Dendritic cell treated with granulocyte-macrophage colony-stimulating factor and Interleukin-4, amounts not matched to agents 40 ng/mL and 50 ng/mL, for 4 days (primary cell): ENCODE measurements at regions not wholly inside any gene's neighbourhood (a gene's known extent, or its start where the extent isn't known, plus 50 kb on each side); places are given as distances from the start of the nearest gene placed in this dataset.
"Not testable (repeated sequence)": the region's sequence is repeated elsewhere in the genome, so short reads cannot be mapped to it uniquely, and the experiment has no call there.

Experiments used
- H3K27ac Mint-ChIP-seq: one replicate; pipeline ENCODE4 v1.8.0; 2022; ENCODE audit warnings: mild to moderate bottlenecking, mixed read lengths
- H3K27me3 Mint-ChIP-seq: one replicate; pipeline ENCODE4 v1.8.0; 2022; ENCODE audit warnings: mild to moderate bottlenecking, mixed read lengths
- H3K36me3 Mint-ChIP-seq: one replicate; pipeline ENCODE4 v1.8.0; 2022; ENCODE audit warnings: low read depth, mixed read lengths
- H3K4me1 Mint-ChIP-seq: one replicate; pipeline ENCODE4 v1.8.0; 2022; ENCODE audit warnings: low read depth, mixed read lengths
- H3K4me3 Mint-ChIP-seq: one replicate; pipeline ENCODE4 v1.8.0; 2022; ENCODE audit warnings: mild to moderate bottlenecking, moderate library complexity, mixed read lengths
- H3K9me3 Mint-ChIP-seq: one replicate; pipeline ENCODE4 v1.8.0; 2022; ENCODE audit warnings: mixed read lengths
- intact Hi-C: fragments of 100-400 bp; cut with micrococcal nuclease; formaldehyde crosslinking; loops from one replicate; pipeline ENCODE4 v1.15.0; 2022

DNA sequence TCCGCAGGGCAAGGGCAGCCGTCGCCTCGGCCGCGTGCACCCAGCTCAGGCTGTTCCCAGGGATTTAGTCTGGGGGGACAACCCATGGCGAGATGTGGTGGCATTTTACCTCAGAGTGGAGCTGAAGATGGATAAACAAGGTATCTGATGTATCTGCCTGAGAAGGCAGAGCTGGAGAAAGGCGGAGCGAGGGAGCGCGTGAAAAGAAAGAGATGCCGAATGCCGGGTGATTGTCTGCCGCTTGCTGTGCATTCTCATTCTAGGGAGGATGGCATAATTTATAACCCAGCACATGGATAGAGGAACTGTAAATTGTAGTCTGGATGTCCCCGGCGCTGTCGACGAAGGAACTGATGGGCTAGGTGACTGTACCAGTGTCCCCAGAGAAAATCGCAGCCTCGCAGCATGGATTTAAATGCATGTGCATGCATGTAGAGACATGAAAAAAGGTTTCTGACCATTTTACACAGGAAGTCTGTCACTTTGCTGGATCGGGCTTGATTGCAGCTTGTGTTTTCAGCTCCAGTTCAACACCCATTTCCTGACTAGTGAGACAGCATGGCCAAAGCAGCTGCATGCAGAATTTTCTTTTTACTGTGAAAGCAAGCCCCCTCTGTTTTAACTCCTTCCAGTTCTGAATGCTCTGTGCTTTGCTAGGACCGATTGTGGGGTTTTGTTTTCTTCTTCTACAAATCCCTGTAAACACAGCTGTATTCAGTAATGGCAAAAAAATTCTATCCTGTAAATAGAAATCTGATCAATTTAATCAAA is 149.7 kb downstream of the PRL start:
- peaks cover 12% of the 10 kb centered on the region for H3K27me3 Mint-ChIP-seq
- intact Hi-C loops, result no loop called here
- peaks cover 12% of the 10 kb centered on the region for H3K4me1 Mint-ChIP-seq
- no peak overlapping the region for H3K27ac Mint-ChIP-seq
- no peaks in the 10 kb centered on the region for H3K36me3 Mint-ChIP-seq
- H3K9me3 Mint-ChIP-seq, result no peaks in the 10 kb centered on the region
- H3K4me3 Mint-ChIP-seq, result no peak overlapping the region

DNA sequence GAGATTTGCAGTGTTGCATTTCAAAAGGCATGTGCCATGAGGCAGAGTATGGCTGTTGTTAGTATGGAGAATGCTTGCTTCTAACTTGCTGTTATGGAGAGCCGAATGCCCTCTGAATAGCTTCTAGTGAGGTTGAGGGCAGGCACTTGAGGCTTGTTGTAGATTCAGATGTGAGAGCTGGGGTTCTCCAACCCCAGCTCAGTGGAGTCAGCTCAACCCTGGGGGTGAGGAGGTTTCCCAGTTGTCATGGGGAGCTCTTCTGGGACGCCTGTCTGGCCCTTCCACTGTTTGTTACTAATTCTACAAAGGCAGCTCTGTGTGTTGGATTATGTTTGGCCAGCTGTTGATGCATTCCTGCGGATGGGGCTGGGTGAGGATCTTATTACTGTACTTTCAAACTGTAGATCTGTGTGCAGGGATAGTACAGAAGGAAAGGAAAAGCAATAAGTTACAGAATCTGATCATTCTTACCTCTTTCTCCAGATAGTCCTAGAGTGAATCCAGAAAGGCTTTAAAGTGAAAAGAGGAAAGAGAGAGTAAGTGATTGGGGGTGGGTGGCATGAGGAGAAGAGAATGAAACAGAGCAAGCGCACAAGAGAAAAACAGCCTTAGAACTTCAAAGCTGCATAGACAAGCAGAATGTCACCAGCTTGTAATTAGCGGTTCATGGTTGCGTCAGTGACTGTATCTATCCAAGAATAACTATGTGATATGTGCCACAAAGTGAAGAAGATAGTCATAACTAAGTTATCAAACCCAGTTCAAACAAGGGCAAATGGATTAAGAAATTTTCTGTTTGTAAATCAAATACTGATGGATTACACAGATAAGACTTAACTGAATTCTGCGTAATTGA is 148.7 kb downstream of the PRL start:
- intact Hi-C loops, result no loop called here
- H3K27ac Mint-ChIP-seq, result no peak overlapping the region
- peaks cover 12% of the 10 kb centered on the region for H3K4me1 Mint-ChIP-seq
- H3K9me3 Mint-ChIP-seq, result no peaks in the 10 kb centered on the region
- H3K36me3 Mint-ChIP-seq, result no peaks in the 10 kb centered on the region
- peaks cover 12% of the 10 kb centered on the region for H3K27me3 Mint-ChIP-seq
- no peak overlapping the region for H3K4me3 Mint-ChIP-seq

DNA sequence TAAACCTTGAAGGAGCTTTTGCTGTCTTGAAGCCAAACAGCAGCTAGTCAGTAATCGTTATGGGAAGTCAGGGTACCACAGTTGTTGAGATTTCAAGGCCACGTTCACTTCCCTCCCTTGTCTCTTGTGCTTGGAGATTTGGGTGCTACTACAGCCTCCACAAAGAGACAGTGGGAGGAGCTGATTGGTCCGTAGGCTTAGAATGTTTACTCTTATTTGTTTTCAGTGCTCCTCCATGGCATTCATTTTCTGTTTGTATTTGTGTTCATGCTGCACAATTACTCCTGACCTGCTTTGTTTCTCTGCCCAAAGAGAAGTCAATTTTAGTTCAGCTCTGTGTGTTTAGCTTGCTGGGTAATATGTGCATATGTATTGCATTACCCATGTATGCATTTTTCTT is 147.7 kb downstream of the PRL start:
- Mint-ChIP-seq H3K4me3 (no peak overlapping the region), H3K27ac (no peak overlapping the region), H3K36me3 (no peaks in the 10 kb centered on the region), H3K9me3 (no peaks in the 10 kb centered on the region), H3K27me3 (peaks cover 12% of the 10 kb centered on the region), H3K4me1 (peaks cover 18% of the 10 kb centered on the region)
- intact Hi-C loops, result no loop called here

DNA sequence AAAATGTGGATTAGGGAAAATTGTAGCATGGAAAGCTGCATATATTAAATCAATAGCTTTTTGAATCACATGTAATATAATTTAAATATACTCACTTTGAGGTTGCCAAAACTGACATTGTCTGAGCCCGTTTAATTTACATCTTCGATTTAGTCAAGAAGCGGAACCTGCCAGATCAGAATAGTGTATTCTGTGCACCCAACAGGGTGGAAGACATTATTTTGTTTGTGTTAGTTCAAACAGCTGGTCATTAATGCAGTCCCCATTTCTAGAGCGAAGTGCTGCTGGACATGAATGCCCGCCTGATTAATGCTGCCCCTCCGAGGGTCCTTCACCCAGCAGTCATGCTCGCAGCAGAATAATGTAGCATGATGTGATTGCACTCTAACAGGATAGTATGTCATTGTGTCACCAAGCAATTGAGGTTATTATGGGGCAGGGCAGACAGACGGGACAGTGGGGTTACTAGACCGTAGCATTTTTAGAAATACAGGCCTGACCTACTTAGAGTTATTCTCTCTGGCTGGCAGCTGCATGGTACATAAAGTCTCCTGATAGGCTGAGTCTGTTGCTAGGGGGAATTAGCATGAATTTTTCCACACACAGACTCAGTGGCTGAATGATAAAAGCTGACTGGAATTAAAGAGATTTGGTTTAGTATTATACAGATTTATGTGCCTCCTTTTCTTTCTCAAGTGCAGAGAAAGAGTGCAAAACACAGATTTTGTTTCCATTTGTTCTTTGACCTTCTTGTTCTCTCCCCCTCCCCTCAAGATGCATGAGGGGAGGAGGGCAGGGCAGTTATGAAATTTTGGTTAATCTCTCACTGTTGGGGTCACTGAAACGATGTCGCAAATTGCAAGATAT is 147.1 kb downstream of the PRL start:
- no peaks in the 10 kb centered on the region for H3K9me3 Mint-ChIP-seq
- H3K27me3 Mint-ChIP-seq, result peaks cover 10% of the 10 kb centered on the region
- H3K36me3 Mint-ChIP-seq, result no peaks in the 10 kb centered on the region
- H3K4me1 Mint-ChIP-seq, result peaks cover 21% of the 10 kb centered on the region
- intact Hi-C loops, result no loop called here
- no peak overlapping the region for H3K4me3 Mint-ChIP-seq
- H3K27ac Mint-ChIP-seq, result no peak overlapping the region

DNA sequence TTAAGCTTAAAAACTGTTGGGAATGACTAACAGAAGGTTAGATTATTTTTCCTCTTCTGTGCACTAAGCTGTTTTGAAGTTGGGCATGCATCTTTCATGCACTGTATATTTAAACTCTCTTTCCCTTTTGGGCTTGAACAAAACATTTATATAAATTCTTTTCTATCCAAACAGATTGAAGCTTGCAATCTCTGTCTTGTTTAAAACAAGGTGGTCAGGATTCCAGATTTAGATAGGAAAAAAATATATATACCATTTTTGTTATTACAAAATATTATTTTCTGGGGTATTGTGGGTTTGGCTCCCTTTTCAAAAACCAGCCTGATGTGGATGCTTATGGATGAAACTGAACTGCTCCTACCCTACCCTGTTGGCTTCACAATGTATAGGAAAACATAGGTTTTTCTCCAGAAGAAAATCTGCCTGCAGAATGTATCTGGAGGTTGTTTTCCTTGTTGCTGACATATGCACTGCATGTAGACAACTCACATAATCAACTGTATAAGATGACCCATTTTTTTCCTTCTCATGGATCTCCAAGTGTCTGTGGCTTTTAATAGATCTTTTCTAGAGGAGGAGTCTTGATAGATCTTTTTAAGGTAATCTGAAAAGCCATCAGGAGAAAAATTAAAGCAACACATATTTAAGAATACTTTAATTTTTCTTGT is 146.3 kb downstream of the PRL start:
- Mint-ChIP-seq H3K36me3 (no peaks in the 10 kb centered on the region), H3K4me1 (peaks cover 21% of the 10 kb centered on the region), H3K4me3 (no peak overlapping the region), H3K27ac (no peak overlapping the region), H3K9me3 (no peaks in the 10 kb centered on the region), H3K27me3 (peaks cover 9% of the 10 kb centered on the region)
- intact Hi-C loops, result no loop called here

DNA sequence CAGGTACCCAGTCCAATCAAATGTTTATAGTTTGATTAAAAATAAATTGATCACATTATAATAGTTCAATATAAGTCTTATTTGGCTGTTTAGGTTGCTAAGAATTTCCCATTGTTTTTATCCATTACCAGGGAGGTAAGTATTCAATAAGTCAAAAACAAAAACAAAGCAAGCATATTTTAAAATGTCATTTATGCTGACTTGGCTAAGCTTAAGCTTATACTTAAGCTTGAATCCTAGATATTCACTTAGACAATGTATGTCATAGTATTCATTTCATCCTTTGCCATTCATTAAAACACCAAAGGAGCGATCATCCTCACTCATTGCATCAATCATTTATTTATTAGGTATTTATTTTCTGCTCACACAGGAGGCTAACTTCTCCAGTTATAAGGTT is 144.9 kb downstream of the PRL start:
- no peak overlapping the region for H3K27ac Mint-ChIP-seq
- H3K4me3 Mint-ChIP-seq, result no peak overlapping the region
- intact Hi-C loops, result no loop called here
- no peaks in the 10 kb centered on the region for H3K9me3 Mint-ChIP-seq
- H3K27me3 Mint-ChIP-seq, result peaks cover 2% of the 10 kb centered on the region
- no peaks in the 10 kb centered on the region for H3K36me3 Mint-ChIP-seq
- H3K4me1 Mint-ChIP-seq, result peaks cover 17% of the 10 kb centered on the region

DNA sequence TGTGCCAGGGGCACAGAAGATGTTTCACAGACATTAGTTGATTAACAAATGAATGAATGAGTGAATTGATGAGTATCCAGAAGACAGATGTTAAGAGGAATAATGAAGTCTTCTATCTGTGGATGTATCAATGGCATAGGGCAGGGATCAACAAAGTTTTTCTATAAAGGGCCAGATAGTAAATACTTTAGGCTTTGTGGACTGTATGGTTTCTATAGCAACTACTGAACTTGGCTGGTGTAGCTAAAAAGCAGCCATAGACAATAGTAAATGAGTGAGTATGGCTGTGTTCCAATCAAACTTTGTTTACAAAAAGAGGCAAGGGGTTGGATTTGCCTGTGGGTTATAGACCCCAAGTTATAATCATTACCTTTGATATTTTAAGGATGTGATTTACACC is 144.0 kb downstream of the PRL start:
- peaks cover 9% of the 10 kb centered on the region for H3K4me1 Mint-ChIP-seq
- H3K4me3 Mint-ChIP-seq, result no peak overlapping the region
- H3K36me3 Mint-ChIP-seq, result no peaks in the 10 kb centered on the region
- intact Hi-C loops, result no loop called here
- H3K27ac Mint-ChIP-seq, result no peak overlapping the region
- H3K9me3 Mint-ChIP-seq, result no peaks in the 10 kb centered on the region
- no peaks in the 10 kb centered on the region for H3K27me3 Mint-ChIP-seq

DNA sequence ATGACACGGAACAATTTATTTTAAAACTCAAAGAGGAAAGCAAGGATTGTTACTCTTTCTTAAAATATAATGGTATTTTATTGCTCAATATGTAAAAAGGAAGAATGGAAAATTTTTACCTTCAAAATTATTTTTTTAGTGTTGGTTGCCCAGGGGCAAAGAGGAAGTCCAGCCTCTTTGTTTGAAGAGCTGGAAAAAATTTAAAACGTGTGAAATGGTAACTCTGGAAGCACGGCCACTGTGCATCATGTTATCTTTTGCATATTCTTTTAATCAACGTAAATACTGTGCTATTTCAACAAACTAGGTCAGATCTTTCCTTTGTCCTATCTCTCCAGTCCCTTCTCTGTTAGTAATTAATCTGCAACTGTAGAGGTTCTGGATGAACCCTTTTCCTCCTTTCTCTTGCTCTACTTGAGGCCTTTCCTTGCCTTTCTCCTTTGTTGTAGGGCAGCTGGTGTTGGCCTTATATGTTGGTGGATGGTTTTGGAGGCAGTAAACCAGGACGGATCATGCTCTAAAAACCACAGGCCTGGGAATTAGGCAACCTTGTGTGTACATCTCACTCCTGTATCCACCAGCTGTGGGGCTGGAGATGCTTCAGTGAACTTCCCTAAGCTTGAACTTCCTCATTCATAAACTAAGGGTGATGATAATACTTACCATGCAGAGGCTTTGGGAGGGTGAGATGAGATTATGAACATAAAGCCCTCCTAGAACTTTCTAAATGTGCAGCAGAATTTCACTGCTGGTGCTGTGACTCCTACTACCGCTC is 143.3 kb downstream of the PRL start:
- H3K4me3 Mint-ChIP-seq, result no peak overlapping the region

DNA sequence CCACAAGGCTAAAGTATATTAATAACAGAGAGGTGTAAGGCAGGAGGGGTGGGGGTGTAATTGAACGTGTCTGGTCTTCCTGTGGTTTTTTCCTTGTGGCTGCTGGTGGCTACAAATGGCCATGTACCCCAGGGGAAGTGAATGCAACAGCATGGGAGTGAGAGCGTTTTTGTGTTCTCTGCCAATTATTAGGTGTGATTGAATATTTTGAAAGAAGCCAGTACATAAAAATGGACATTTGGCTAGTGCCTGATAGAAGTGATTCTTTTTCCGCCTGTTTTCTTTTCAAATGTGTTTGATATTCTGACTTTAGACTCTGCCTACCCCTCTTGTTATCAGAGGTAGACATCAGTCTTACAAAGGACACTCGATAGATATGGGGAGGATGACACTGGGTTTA is 141.3 kb downstream of the PRL start:
- no peaks in the 10 kb centered on the region for H3K27me3 Mint-ChIP-seq
- peaks cover 9% of the 10 kb centered on the region for H3K4me1 Mint-ChIP-seq
- H3K27ac Mint-ChIP-seq, result no peak overlapping the region
- no peaks in the 10 kb centered on the region for H3K9me3 Mint-ChIP-seq
- no peak overlapping the region for H3K4me3 Mint-ChIP-seq
- H3K36me3 Mint-ChIP-seq, result no peaks in the 10 kb centered on the region
- intact Hi-C loops, result no loop called here

More for the DNA sequence above, 143.3 kb downstream of the PRL start:
- no peak overlapping the region for H3K27ac Mint-ChIP-seq
- intact Hi-C loops, result no loop called here
- H3K9me3 Mint-ChIP-seq, result no peaks in the 10 kb centered on the region
- no peaks in the 10 kb centered on the region for H3K36me3 Mint-ChIP-seq
- H3K27me3 Mint-ChIP-seq, result no peaks in the 10 kb centered on the region
- H3K4me1 Mint-ChIP-seq, result peaks cover 9% of the 10 kb centered on the region

DNA sequence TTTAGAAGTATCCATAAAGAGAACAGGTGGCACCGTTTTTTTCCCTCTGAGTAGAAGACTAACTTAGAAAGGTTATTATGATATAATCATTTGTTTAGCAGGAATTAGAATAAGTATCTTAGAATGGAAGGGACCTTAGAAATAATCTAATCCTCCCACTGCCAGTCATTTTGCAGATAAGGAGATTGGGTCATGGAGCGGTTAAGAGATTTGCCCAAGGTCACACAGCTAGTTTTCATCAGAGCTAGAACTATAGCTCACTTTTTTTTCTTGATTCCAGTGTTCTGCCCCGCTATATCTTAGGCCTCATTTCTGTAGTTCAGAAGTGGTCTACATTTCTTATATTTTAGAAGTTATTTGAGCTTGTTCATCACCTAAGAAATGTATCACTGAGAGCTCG is 139.6 kb downstream of the PRL start:
- H3K4me3 Mint-ChIP-seq, result no peak overlapping the region
- H3K27me3 Mint-ChIP-seq, result no peaks in the 10 kb centered on the region
- no peaks in the 10 kb centered on the region for H3K36me3 Mint-ChIP-seq
- H3K27ac Mint-ChIP-seq, result no peak overlapping the region
- intact Hi-C loops, result no loop called here
- H3K9me3 Mint-ChIP-seq, result no peaks in the 10 kb centered on the region
- peaks cover 9% of the 10 kb centered on the region for H3K4me1 Mint-ChIP-seq

DNA sequence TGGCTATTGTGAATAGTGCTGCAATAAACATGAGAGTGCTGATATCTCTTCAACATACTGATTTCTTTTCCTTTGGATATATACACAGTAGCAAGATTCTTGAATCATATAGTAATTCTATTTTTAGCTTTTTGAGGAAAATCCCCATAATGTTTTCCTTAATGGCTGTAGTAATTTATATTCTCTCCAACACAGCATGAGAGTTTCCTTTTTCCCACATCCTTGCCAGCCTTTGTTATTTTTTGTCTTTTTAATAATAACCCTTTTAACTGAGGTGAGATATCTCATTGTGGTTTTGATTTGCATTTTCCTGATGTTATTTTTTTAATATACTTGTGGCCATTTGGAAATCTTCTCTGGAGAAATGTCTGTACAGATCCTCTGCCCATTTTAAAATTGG is 132.6 kb downstream of the PRL start:
- Mint-ChIP-seq H3K27ac (no peak overlapping the region), H3K4me1 (no peaks in the 10 kb centered on the region), H3K27me3 (no peaks in the 10 kb centered on the region), H3K4me3 (no peak overlapping the region), H3K9me3 (peaks cover 5% of the 10 kb centered on the region), H3K36me3 (no peaks in the 10 kb centered on the region)
- intact Hi-C loops, result no loop called here

DNA sequence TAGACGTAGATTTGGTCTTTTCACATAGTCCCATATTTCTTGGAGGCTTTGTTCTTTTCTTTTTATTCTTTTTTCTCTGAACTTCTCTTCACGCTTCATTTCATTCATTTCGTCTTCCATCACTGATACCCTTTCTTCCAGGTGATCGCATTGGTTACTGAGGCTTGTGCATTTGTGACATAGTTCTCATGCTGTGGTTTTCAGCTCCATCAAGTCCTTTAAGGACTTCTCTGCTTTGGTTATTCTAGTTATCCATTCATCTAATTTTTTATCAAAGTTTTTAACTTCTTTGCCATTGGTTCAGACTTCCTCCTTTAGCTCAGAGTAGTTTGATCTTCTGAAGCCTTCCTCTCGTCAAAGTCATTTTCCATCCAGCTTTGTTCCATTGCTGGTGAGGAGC is 125.8 kb downstream of the PRL start:
- peaks cover 59% of the 10 kb centered on the region for H3K9me3 Mint-ChIP-seq
- intact Hi-C loops, H3K36me3 Mint-ChIP-seq: not testable (repeated sequence)

DNA sequence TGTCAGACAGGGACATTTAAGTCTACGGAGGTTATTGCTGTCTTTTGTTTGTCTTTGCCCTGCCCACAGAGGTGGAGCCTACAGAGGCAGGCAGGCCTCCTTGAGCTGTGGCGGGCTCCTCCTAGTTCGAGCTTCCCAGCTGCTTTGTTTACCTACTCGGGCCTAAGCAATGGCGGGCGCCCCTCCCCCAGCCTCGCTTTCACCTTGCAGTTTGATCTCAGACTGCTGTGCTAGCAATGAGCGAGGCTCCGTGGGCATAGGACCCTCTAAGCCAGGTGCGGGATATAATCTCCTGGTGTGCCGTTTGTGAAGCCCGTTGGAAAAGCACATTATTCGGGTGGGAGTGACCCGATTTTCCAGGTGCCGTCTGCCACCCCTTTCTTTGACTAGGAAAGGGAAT is 125.0 kb downstream of the PRL start:
- H3K9me3 Mint-ChIP-seq, result peaks cover 59% of the 10 kb centered on the region
- H3K36me3 Mint-ChIP-seq, result not testable (repeated sequence)

More for the DNA sequence above, 125.8 kb downstream of the PRL start:
- H3K4me3 Mint-ChIP-seq, H3K4me1 Mint-ChIP-seq, H3K27me3 Mint-ChIP-seq, H3K27ac Mint-ChIP-seq: not testable (repeated sequence)

More for the DNA sequence above, 125.0 kb downstream of the PRL start:
- H3K4me1 Mint-ChIP-seq, H3K27me3 Mint-ChIP-seq, intact Hi-C loops, H3K4me3 Mint-ChIP-seq, H3K27ac Mint-ChIP-seq: not testable (repeated sequence)
